ENCODE measurements at regions not wholly inside any gene's neighbourhood (a gene's known extent, or its start where the extent isn't known, plus 50 kb on each side); places are given as distances from the start of the nearest gene placed in this dataset.

DNA sequence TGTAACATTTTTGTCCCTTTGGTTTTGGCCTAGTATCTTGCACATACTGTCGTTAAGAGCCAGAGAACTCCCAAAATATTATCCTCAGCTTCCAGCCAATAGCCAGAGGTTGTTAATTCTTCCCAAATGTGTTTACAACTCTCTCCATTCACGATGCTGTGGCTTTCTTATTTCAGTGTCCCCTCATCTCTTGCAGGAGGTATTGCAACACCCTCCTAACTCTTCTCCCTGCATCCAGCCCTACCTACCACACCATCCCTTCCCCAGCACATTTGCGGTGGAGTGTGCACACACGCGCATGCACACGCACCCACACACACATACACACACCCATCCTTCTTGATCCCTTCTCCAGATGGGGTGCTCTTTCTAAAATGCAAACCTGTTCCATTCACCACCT is 75.6 kb upstream of the LMO2 start:
- TF ChIP-seq, protein P1, sequence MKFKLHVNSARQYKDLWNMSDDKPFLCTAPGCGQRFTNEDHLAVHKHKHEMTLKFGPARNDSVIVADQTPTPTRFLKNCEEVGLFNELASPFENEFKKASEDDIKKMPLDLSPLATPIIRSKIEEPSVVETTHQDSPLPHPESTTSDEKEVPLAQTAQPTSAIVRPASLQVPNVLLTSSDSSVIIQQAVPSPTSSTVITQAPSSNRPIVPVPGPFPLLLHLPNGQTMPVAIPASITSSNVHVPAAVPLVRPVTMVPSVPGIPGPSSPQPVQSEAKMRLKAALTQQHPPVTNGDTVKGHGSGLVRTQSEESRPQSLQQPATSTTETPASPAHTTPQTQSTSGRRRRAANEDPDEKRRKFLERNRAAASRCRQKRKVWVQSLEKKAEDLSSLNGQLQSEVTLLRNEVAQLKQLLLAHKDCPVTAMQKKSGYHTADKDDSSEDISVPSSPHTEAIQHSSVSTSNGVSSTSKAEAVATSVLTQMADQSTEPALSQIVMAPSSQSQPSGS (CRISPR knock-in tag; IDR thresholded peaks at IDR 0.05) = no peak
- no peak for TF ChIP-seq GATA2 (CRISPR knock-in tag; IDR thresholded peaks at IDR 0.05)
- TF ChIP-seq, protein P2, sequence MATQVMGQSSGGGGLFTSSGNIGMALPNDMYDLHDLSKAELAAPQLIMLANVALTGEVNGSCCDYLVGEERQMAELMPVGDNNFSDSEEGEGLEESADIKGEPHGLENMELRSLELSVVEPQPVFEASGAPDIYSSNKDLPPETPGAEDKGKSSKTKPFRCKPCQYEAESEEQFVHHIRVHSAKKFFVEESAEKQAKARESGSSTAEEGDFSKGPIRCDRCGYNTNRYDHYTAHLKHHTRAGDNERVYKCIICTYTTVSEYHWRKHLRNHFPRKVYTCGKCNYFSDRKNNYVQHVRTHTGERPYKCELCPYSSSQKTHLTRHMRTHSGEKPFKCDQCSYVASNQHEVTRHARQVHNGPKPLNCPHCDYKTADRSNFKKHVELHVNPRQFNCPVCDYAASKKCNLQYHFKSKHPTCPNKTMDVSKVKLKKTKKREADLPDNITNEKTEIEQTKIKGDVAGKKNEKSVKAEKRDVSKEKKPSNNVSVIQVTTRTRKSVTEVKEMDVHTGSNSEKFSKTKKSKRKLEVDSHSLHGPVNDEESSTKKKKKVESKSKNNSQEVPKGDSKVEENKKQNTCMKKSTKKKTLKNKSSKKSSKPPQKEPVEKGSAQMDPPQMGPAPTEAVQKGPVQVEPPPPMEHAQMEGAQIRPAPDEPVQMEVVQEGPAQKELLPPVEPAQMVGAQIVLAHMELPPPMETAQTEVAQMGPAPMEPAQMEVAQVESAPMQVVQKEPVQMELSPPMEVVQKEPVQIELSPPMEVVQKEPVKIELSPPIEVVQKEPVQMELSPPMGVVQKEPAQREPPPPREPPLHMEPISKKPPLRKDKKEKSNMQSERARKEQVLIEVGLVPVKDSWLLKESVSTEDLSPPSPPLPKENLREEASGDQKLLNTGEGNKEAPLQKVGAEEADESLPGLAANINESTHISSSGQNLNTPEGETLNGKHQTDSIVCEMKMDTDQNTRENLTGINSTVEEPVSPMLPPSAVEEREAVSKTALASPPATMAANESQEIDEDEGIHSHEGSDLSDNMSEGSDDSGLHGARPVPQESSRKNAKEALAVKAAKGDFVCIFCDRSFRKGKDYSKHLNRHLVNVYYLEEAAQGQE (IDR thresholded peaks at IDR 0.05; ENCODE audit: borderline replicate concordance) = no peak
- TF ChIP-seq, protein P2 (CRISPR knock-in tag; IDR thresholded peaks at IDR 0.05; ENCODE audit: low read depth) = no peak
- TF ChIP-seq POLR2A (conservative IDR thresholded peaks at IDR 0.05) = no peak
- TF ChIP-seq, protein P3, sequence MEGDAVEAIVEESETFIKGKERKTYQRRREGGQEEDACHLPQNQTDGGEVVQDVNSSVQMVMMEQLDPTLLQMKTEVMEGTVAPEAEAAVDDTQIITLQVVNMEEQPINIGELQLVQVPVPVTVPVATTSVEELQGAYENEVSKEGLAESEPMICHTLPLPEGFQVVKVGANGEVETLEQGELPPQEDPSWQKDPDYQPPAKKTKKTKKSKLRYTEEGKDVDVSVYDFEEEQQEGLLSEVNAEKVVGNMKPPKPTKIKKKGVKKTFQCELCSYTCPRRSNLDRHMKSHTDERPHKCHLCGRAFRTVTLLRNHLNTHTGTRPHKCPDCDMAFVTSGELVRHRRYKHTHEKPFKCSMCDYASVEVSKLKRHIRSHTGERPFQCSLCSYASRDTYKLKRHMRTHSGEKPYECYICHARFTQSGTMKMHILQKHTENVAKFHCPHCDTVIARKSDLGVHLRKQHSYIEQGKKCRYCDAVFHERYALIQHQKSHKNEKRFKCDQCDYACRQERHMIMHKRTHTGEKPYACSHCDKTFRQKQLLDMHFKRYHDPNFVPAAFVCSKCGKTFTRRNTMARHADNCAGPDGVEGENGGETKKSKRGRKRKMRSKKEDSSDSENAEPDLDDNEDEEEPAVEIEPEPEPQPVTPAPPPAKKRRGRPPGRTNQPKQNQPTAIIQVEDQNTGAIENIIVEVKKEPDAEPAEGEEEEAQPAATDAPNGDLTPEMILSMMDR (IDR thresholded peaks at IDR 0.05 in 2 of 3, conservative IDR thresholded peaks at IDR 0.05 in 1 of 3; ENCODE audit: insufficient read depth in 2 of 3, low read depth in 1 of 3, low read length in 3 of 3) = no peak
- no peak for TF ChIP-seq ZNF324 (CRISPR knock-in tag; IDR thresholded peaks at IDR 0.05)
- TF ChIP-seq EZH2 (IDR thresholded peaks at IDR 0.05; ENCODE audit: borderline replicate concordance, low read depth, low read length) = no peak
- no peak for TF ChIP-seq ZNF583 (CRISPR knock-in tag; IDR thresholded peaks at IDR 0.05)
- no peak for TF ChIP-seq EP300 (IDR thresholded peaks at IDR 0.05; ENCODE audit: low read length)
- TF ChIP-seq, protein P4, sequence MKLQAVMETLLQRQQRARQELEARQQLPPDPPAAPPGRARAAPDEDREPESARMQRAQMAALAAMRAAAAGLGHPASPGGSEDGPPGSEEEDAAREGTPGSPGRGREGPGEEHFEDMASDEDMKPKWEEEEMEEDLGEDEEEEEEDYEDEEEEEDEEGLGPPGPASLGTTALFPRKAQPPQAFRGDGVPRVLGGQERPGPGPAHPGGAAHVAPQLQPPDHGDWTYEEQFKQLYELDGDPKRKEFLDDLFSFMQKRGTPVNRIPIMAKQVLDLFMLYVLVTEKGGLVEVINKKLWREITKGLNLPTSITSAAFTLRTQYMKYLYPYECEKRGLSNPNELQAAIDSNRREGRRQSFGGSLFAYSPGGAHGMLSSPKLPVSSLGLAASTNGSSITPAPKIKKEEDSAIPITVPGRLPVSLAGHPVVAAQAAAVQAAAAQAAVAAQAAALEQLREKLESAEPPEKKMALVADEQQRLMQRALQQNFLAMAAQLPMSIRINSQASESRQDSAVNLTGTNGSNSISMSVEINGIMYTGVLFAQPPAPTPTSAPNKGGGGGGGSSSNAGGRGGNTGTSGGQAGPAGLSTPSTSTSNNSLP (IDR thresholded peaks at IDR 0.05; ENCODE audit: borderline replicate concordance, low read depth, low read length) = no peak
- TF ChIP-seq TOE1 (IDR thresholded peaks at IDR 0.05; ENCODE audit: borderline replicate concordance) = no peak
- no peak for TF ChIP-seq TOE1 (CRISPR knock-in tag; IDR thresholded peaks at IDR 0.05; ENCODE audit: borderline replicate concordance, low read depth)
- no peak for TF ChIP-seq ERF (CRISPR knock-in tag; IDR thresholded peaks at IDR 0.05)
- TF ChIP-seq, protein P5, sequence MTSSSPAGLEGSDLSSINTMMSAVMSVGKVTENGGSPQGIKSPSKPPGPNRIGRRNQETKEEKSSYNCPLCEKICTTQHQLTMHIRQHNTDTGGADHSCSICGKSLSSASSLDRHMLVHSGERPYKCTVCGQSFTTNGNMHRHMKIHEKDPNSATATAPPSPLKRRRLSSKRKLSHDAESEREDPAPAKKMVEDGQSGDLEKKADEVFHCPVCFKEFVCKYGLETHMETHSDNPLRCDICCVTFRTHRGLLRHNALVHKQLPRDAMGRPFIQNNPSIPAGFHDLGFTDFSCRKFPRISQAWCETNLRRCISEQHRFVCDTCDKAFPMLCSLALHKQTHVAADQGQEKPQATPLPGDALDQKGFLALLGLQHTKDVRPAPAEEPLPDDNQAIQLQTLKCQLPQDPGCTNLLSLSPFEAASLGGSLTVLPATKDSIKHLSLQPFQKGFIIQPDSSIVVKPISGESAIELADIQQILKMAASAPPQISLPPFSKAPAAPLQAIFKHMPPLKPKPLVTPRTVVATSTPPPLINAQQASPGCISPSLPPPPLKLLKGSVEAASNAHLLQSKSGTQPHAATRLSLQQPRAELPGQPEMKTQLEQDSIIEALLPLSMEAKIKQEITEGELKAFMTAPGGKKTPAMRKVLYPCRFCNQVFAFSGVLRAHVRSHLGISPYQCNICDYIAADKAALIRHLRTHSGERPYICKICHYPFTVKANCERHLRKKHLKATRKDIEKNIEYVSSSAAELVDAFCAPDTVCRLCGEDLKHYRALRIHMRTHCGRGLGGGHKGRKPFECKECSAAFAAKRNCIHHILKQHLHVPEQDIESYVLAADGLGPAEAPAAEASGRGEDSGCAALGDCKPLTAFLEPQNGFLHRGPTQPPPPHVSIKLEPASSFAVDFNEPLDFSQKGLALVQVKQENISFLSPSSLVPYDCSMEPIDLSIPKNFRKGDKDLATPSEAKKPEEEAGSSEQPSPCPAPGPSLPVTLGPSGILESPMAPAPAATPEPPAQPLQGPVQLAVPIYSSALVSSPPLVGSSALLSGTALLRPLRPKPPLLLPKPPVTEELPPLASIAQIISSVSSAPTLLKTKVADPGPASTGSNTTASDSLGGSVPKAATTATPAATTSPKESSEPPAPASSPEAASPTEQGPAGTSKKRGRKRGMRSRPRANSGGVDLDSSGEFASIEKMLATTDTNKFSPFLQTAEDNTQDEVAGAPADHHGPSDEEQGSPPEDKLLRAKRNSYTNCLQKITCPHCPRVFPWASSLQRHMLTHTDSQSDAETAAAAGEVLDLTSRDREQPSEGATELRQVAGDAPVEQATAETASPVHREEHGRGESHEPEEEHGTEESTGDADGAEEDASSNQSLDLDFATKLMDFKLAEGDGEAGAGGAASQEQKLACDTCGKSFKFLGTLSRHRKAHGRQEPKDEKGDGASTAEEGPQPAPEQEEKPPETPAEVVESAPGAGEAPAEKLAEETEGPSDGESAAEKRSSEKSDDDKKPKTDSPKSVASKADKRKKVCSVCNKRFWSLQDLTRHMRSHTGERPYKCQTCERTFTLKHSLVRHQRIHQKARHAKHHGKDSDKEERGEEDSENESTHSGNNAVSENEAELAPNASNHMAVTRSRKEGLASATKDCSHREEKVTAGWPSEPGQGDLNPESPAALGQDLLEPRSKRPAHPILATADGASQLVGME (CRISPR knock-in tag; IDR thresholded peaks at IDR 0.05) = no peak

All from K562 (cell line).